IMR-90 (cell line): ENCODE measurements at regions not wholly inside any gene's neighbourhood (a gene's known extent, or its start where the extent isn't known, plus 50 kb on each side); places are given as distances from the start of the nearest gene placed in this dataset.

Experiments
- CTCF ChIP-seq: conservative IDR thresholded peaks from 2 replicates; pipeline ENCODE4 v1.5.1; 2012; ENCODE audit warnings: mild to moderate bottlenecking, low read depth, low read length, improper control_type of control experiment
- MAFK ChIP-seq: IDR thresholded peaks from 2 replicates; pipeline ENCODE4 v1.6.1; 2012; ENCODE audit warnings: low read depth, low read length, improper control_type of control experiment
- TF ChIP-seq, protein P1 (sequence below): fragments of 150-350 bp; IDR thresholded peaks from 2 replicates; pipeline ENCODE4 v1.6.1; 2017; ENCODE audit warnings: mild to moderate bottlenecking, antibody characterized with exemption, low read length, low read depth

- TF ChIP-seq CTCF: no peak
- TF ChIP-seq, protein P1, sequence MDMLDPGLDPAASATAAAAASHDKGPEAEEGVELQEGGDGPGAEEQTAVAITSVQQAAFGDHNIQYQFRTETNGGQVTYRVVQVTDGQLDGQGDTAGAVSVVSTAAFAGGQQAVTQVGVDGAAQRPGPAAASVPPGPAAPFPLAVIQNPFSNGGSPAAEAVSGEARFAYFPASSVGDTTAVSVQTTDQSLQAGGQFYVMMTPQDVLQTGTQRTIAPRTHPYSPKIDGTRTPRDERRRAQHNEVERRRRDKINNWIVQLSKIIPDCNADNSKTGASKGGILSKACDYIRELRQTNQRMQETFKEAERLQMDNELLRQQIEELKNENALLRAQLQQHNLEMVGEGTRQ: no peak
- TF ChIP-seq MAFK: no peak
Observed at GRCh38 chr5:27701931-27702903, 663.8 kb upstream of the CDH9 start.
